Hepatocyte (in vitro differentiated cells): ENCODE measurements at regions not wholly inside any gene's neighbourhood (a gene's known extent, or its start where the extent isn't known, plus 50 kb on each side); places are given as distances from the start of the nearest gene placed in this dataset.

Experiments
- DNase-seq: peaks from one replicate; pipeline ENCODE4 v3.0.0-alpha.2; 2016; ENCODE audit warnings: low spot score
- H2AFZ ChIP-seq: fragments of 200-600 bp; sonication (generic); 2 replicates; pipeline ENCODE4 v1.6.0; 2016; ENCODE audit warnings: antibody characterized with exemption, mild to moderate bottlenecking
- H3K27ac ChIP-seq: fragments of 200-600 bp; sonication (generic); 2 replicates; pipeline ENCODE4 v1.5.1; 2016; ENCODE audit warnings: mild to moderate bottlenecking
- H3K27me3 ChIP-seq: fragments of 200-600 bp; sonication (generic); 2 replicates; pipeline ENCODE4 v1.6.1; 2016
- H3K36me3 ChIP-seq: fragments of 200-600 bp; sonication (generic); replicated peaks from 2 replicates; pipeline ENCODE4 v1.5.1; 2016; ENCODE audit warnings: low read depth; ENCODE audit not compliant: insufficient read depth
- H3K4me1 ChIP-seq: fragments of 200-600 bp; sonication (generic); 2 replicates; pipeline ENCODE4 v1.5.1; 2016; ENCODE audit warnings: mild to moderate bottlenecking, moderate library complexity; ENCODE audit not compliant: insufficient read depth
- H3K4me2 ChIP-seq: fragments of 200-600 bp; sonication (generic); 2 replicates; pipeline ENCODE4 v1.6.0; 2016
- H3K4me3 ChIP-seq: fragments of 200-600 bp; sonication (generic); 2 replicates; pipeline ENCODE4 v1.5.1; 2016; ENCODE audit warnings: mild to moderate bottlenecking
- H3K79me2 ChIP-seq: fragments of 200-600 bp; sonication (generic); 2 replicates; pipeline ENCODE4 v1.6.0; 2017; ENCODE audit warnings: mild to moderate bottlenecking
- H3K9me2 ChIP-seq: fragments of 200-600 bp; sonication (generic); replicated peaks from 2 replicates; pipeline ENCODE4 v1.6.0; 2017; ENCODE audit warnings: mild to moderate bottlenecking; ENCODE audit not compliant: insufficient read depth
- H3K9me3 ChIP-seq: fragments of 200-600 bp; sonication (generic); 2 replicates; pipeline ENCODE4 v1.5.1; 2016; ENCODE audit warnings: low read depth, mild to moderate bottlenecking
- H4K20me1 ChIP-seq: fragments of 200-600 bp; sonication (generic); 2 replicates; pipeline ENCODE4 v1.6.0; 2016; ENCODE audit warnings: mild to moderate bottlenecking; ENCODE audit not compliant: insufficient read depth, poor library complexity, severe bottlenecking
- CTCF ChIP-seq: fragments of 200-600 bp; sonication (generic); IDR thresholded peaks from 2 replicates; pipeline ENCODE4 v1.5.1; 2016; ENCODE audit warnings: antibody characterized with exemption, mild to moderate bottlenecking; ENCODE audit not compliant: poor library complexity
- EZH2 ChIP-seq: fragments of 200-600 bp; sonication (generic); IDR thresholded peaks from 2 replicates; pipeline ENCODE4 v1.6.1; 2016; ENCODE audit warnings: antibody characterized with exemption, mild to moderate bottlenecking, borderline replicate concordance
- EZH2phosphoT487 ChIP-seq: fragments of 200-600 bp; sonication (generic); IDR thresholded peaks from one replicate; pipeline ENCODE4 v1.6.1; 2018; ENCODE audit warnings: antibody characterized with exemption, mild to moderate bottlenecking, low read depth, moderate library complexity; ENCODE audit not compliant: unreplicated experiment, severe bottlenecking
- WGBS: methylation state at CpG from one replicate; pipeline ENCODE4 v1.1.6; 2016; ENCODE audit warnings: low lambda C conversion rate; ENCODE audit errors: missing lambda C conversion rate; 5-methylcytosine and 5-hydroxymethylcytosine counted together

GRCh38 chr2:134170700-134171099 is 83.2 kb upstream of the MGAT5 start:
- no peaks in the 10 kb centered on the region for H4K20me1 ChIP-seq
- H3K4me3 ChIP-seq, result no peak overlapping the region
- no peaks in the 10 kb centered on the region for H3K9me2 ChIP-seq
- no peak overlapping the region for H3K4me2 ChIP-seq
- 97% methylated on average over 3 of the region's 3 CpGs for WGBS
- H3K27me3 ChIP-seq, result no peaks in the 10 kb centered on the region
- H3K79me2 ChIP-seq, result peaks cover 48% of the 10 kb centered on the region
- H3K27ac ChIP-seq, result no peak overlapping the region
- H2AFZ ChIP-seq, result no peak overlapping the region
- no peaks in the 10 kb centered on the region for H3K36me3 ChIP-seq
- DNase-seq, result no peak
- TF ChIP-seq EZH2 (no peak), CTCF (no peak), EZH2phosphoT487 (no peak)
- H3K4me1 ChIP-seq, result peaks cover 5% of the 10 kb centered on the region
- H3K9me3 ChIP-seq, result no peaks in the 10 kb centered on the region

GRCh38 chr2:134173338-134174016 is 80.4 kb upstream of the MGAT5 start:
- Histone ChIP-seq H3K27ac (no peak overlapping the region), H4K20me1 (no peaks in the 10 kb centered on the region), H3K27me3 (no peaks in the 10 kb centered on the region), H3K79me2 (peaks cover 49% of the 10 kb centered on the region), H3K4me2 (no peak overlapping the region), H3K9me3 (no peaks in the 10 kb centered on the region), H3K4me3 (no peak overlapping the region), H3K9me2 (no peaks in the 10 kb centered on the region), H3K4me1 (peaks cover 12% of the 10 kb centered on the region), H3K36me3 (no peaks in the 10 kb centered on the region), H2AFZ (no peak overlapping the region)
- WGBS, result 68% methylated on average over 14 of the region's 14 CpGs
- peak; percentile 46 for DNase-seq
- TF ChIP-seq EZH2phosphoT487, result no peak
- TF ChIP-seq EZH2, result no peak
- TF ChIP-seq CTCF, result no peak

GRCh38 chr2:134174711-134175110 is 79.2 kb upstream of the MGAT5 start:
- no peaks in the 10 kb centered on the region for H4K20me1 ChIP-seq
- H3K27me3 ChIP-seq, result no peaks in the 10 kb centered on the region
- peaks cover 12% of the 10 kb centered on the region for H3K4me1 ChIP-seq
- no peak overlapping the region for H3K27ac ChIP-seq
- no peak for TF ChIP-seq EZH2
- TF ChIP-seq CTCF, result no peak
- TF ChIP-seq EZH2phosphoT487, result no peak
- no peak overlapping the region for H2AFZ ChIP-seq
- H3K36me3 ChIP-seq, result no peaks in the 10 kb centered on the region
- H3K9me3 ChIP-seq, result no peaks in the 10 kb centered on the region
- WGBS, result 95% methylated on average over 5 of the region's 5 CpGs
- no peak overlapping the region for H3K4me2 ChIP-seq
- H3K4me3 ChIP-seq, result no peak overlapping the region
- peaks cover 52% of the 10 kb centered on the region for H3K79me2 ChIP-seq
- H3K9me2 ChIP-seq, result no peaks in the 10 kb centered on the region
- no peak for DNase-seq

GRCh38 chr2:134175834-134176233 is 78.0 kb upstream of the MGAT5 start:
- H3K9me2 ChIP-seq, result no peaks in the 10 kb centered on the region
- no peaks in the 10 kb centered on the region for H3K9me3 ChIP-seq
- no peak overlapping the region for H3K27ac ChIP-seq
- WGBS, result 50% methylated on average over 1 of the region's 1 CpG
- peaks cover 55% of the 10 kb centered on the region for H3K79me2 ChIP-seq
- H3K4me1 ChIP-seq, result peaks cover 12% of the 10 kb centered on the region
- DNase-seq, result no peak
- H3K4me2 ChIP-seq, result no peak overlapping the region
- no peaks in the 10 kb centered on the region for H3K36me3 ChIP-seq
- TF ChIP-seq CTCF, result no peak
- TF ChIP-seq EZH2phosphoT487, result no peak
- TF ChIP-seq EZH2, result no peak
- no peak overlapping the region for H3K4me3 ChIP-seq
- no peaks in the 10 kb centered on the region for H4K20me1 ChIP-seq
- no peaks in the 10 kb centered on the region for H3K27me3 ChIP-seq
- no peak overlapping the region for H2AFZ ChIP-seq
